ENCODE measurements at regions not wholly inside any gene's neighbourhood (a gene's known extent, or its start where the extent isn't known, plus 50 kb on each side); places are given as distances from the start of the nearest gene placed in this dataset.

- Histone ChIP-seq H3K9me3 (no peaks in the 10 kb centered on the region), H3K36me3 (no peaks in the 10 kb centered on the region), H3K27ac (no peak overlapping the region), H3K4me3 (no peak overlapping the region), H3K4me1 (peaks cover 0 to 8% (median 0%) of the 10 kb centered on the region in 4 donors), H3K27me3 (no peaks in the 10 kb centered on the region)
- intact Hi-C loops (cut with DNase I; ENCODE audit: low total_unique reads): no loop called here
- in situ Hi-C loops (cut with MboI; ENCODE audit: low pct_ligation_motif_present in 1 of 4, low pct_unique_long_range_greater_than_20kb in 1 of 4, low sequenced_read_pairs in 3 of 4): loop anchor here in 3 of 4 donors (10.0 kb wide), 1 partner anchor 109 kb away; no protein-coding TSS in a partner anchor
- TF ChIP-seq POLR2A (IDR thresholded peaks at IDR 0.05) (no peak), CTCF (IDR thresholded peaks at IDR 0.05) (no peak), EP300 (IDR thresholded peaks at IDR 0.05; ENCODE audit: low read depth) (no peak), POLR2AphosphoS5 (IDR thresholded peaks at IDR 0.05) (no peak)
- WGBS, 2 donors (ENCODE audit: low coverage in 1 of 2): 70% methylated on average over 4 of the region's 4 CpGs; no CpG with 5 or more reads in 1 of the 2 donors
- no peak for DNase-seq
These were observed 201.7 kb downstream of the NRP2 start for GRCh38 chr2:205883965-205884364.

GRCh38 chr2:205882806-205883425 is 200.6 kb downstream of the NRP2 start:
- Histone ChIP-seq H3K27me3 (no peaks in the 10 kb centered on the region), H3K27ac (peak overlapping the region in 1 of 4 donors; percentile 23), H3K4me1 (peaks cover 0 to 8% (median 0%) of the 10 kb centered on the region in 4 donors), H3K4me3 (no peak overlapping the region), H3K36me3 (no peaks in the 10 kb centered on the region), H3K9me3 (no peaks in the 10 kb centered on the region)
- intact Hi-C loops (cut with DNase I; ENCODE audit: low total_unique reads): no loop called here
- in situ Hi-C loops (cut with MboI; ENCODE audit: low pct_ligation_motif_present in 1 of 4, low pct_unique_long_range_greater_than_20kb in 1 of 4, low sequenced_read_pairs in 3 of 4): loop anchor here in 3 of 4 donors (10.0 kb wide), 1 partner anchor 108 kb away; no protein-coding TSS in a partner anchor
- 71 to 88% methylated on average over 2 to 6 of the region's 6 CpGs for WGBS, 2 donors (ENCODE audit: low coverage in 1 of 2)
- TF ChIP-seq EP300 (IDR thresholded peaks at IDR 0.05; ENCODE audit: low read depth) (no peak), POLR2AphosphoS5 (IDR thresholded peaks at IDR 0.05) (no peak), POLR2A (IDR thresholded peaks at IDR 0.05) (no peak), CTCF (IDR thresholded peaks at IDR 0.05) (no peak)
- DNase-seq: no peak

GRCh38 chr2:205880048-205880447 is 197.7 kb downstream of the NRP2 start:
- Histone ChIP-seq H3K27ac (no peak overlapping the region), H3K36me3 (no peaks in the 10 kb centered on the region), H3K9me3 (no peaks in the 10 kb centered on the region), H3K27me3 (no peaks in the 10 kb centered on the region), H3K4me1 (peaks cover 0 to 8% (median 0%) of the 10 kb centered on the region in 4 donors), H3K4me3 (no peak overlapping the region)
- 88% methylated on average over 4 of the region's 4 CpGs; no CpG with 5 or more reads in 1 of the 2 donors for WGBS, 2 donors (ENCODE audit: low coverage in 1 of 2)
- in situ Hi-C loops (cut with MboI; ENCODE audit: low pct_ligation_motif_present in 1 of 4, low pct_unique_long_range_greater_than_20kb in 1 of 4, low sequenced_read_pairs in 3 of 4) (loop anchor here in 3 of 4 donors (10.0 kb wide), 1 partner anchor 105 kb away; no protein-coding TSS in a partner anchor), intact Hi-C loops (cut with DNase I; ENCODE audit: low total_unique reads) (no loop called here)
- DNase-seq: no peak
- no peak for TF ChIP-seq POLR2A (IDR thresholded peaks at IDR 0.05)
- TF ChIP-seq POLR2AphosphoS5 (IDR thresholded peaks at IDR 0.05): no peak
- TF ChIP-seq CTCF (IDR thresholded peaks at IDR 0.05): no peak

GRCh38 chr2:205878999-205879762 is 196.9 kb downstream of the NRP2 start:
- in situ Hi-C loops (cut with MboI; ENCODE audit: low pct_ligation_motif_present in 1 of 4, low pct_unique_long_range_greater_than_20kb in 1 of 4, low sequenced_read_pairs in 3 of 4): no loop called here
- no peak overlapping the region for H3K27ac ChIP-seq
- H3K9me3 ChIP-seq: no peaks in the 10 kb centered on the region
- H3K27me3 ChIP-seq: no peaks in the 10 kb centered on the region
- 84 to 91% methylated on average over 11 to 22 of the region's 22 CpGs for WGBS, 2 donors (ENCODE audit: low coverage in 1 of 2)
- peaks cover 0 to 8% (median 0%) of the 10 kb centered on the region in 4 donors for H3K4me1 ChIP-seq
- no peaks in the 10 kb centered on the region for H3K36me3 ChIP-seq
- TF ChIP-seq POLR2AphosphoS5 (IDR thresholded peaks at IDR 0.05) (no peak), CTCF (IDR thresholded peaks at IDR 0.05) (no peak), EP300 (IDR thresholded peaks at IDR 0.05; ENCODE audit: low read depth) (no peak), POLR2A (IDR thresholded peaks at IDR 0.05) (no peak)
- H3K4me3 ChIP-seq: no peak overlapping the region
- DNase-seq: no peak
- intact Hi-C loops (cut with DNase I; ENCODE audit: low total_unique reads): no loop called here

Data from transverse colon (tissue), 4 donors.